Forelimb muscle (tissue), 1 donor: ENCODE measurements at regions not wholly inside any gene's neighbourhood (a gene's known extent, or its start where the extent isn't known, plus 50 kb on each side); places are given as distances from the start of the nearest gene placed in this dataset.
A peak's percentile ranks its signal among the peaks of the same experiment; 100 is the strongest.
"Not testable (repeated sequence)": the region's sequence is repeated elsewhere in the genome, so short reads cannot be mapped to it uniquely, and the experiment has no call there.

ENCODE experiments used
- DNase-seq: peaks from one replicate; pipeline ENCODE4 v3.0.0-alpha.2; 2013; ENCODE audit warnings: low read depth

- no peak for DNase-seq
Observed at GRCh38 chr4:100644150-100644549, 126.3 kb upstream of the EMCN start.

- no peak for DNase-seq
Observed at GRCh38 chr4:100641336-100641735, 123.5 kb upstream of the EMCN start.

- DNase-seq, result no peak
Observed at GRCh38 chr4:100635899-100636298, 118.1 kb upstream of the EMCN start.

GRCh38 chr4:100633269-100633668 is 115.4 kb upstream of the EMCN start:
- DNase-seq, result no peak

GRCh38 chr4:100632163-100632562 is 114.3 kb upstream of the EMCN start:
- DNase-seq, result no peak

GRCh38 chr4:100631281-100631968 is 113.6 kb upstream of the EMCN start:
- no peak for DNase-seq

GRCh38 chr4:100630341-100630740 is 112.5 kb upstream of the EMCN start:
- DNase-seq, result no peak

- no peak for DNase-seq
Observed at GRCh38 chr4:100609810-100610209, 92.0 kb upstream of the EMCN start.

GRCh38 chr4:100608651-100609050 is 90.8 kb upstream of the EMCN start:
- DNase-seq, result not testable (repeated sequence)

- DNase-seq, result no peak
Observed at GRCh38 chr4:100605144-100605543, 87.3 kb upstream of the EMCN start.

- DNase-seq, result no peak
Observed at GRCh38 chr4:100593935-100594334, 76.1 kb upstream of the EMCN start.

- peak; percentile 52 for DNase-seq
Observed at GRCh38 chr4:100591161-100591876, 73.5 kb upstream of the EMCN start.

- no peak for DNase-seq
Observed at GRCh38 chr4:100590325-100590724, 72.5 kb upstream of the EMCN start.

GRCh38 chr4:100588076-100588475 is 70.3 kb upstream of the EMCN start:
- no peak for DNase-seq

GRCh38 chr4:100582146-100582545 is 64.3 kb upstream of the EMCN start:
- DNase-seq, result no peak

GRCh38 chr4:100581337-100581736 is 63.5 kb upstream of the EMCN start:
- DNase-seq, result no peak

- no peak for DNase-seq
Observed at GRCh38 chr4:100576570-100576969, 58.7 kb upstream of the EMCN start.

- DNase-seq, result no peak
Observed at GRCh38 chr4:100574607-100575006, 56.8 kb upstream of the EMCN start.

GRCh38 chr4:100569196-100569595 is 51.4 kb upstream of the EMCN start:
- no peak for DNase-seq
